GM21576 (cell line): ENCODE measurements at regions not wholly inside any gene's neighbourhood (a gene's known extent, or its start where the extent isn't known, plus 50 kb on each side); places are given as distances from the start of the nearest gene placed in this dataset.
"Not testable (repeated sequence)": the region's sequence is repeated elsewhere in the genome, so short reads cannot be mapped to it uniquely, and the experiment has no call there.

Source experiments
- ATAC-seq: cut with Tn5 transposase; IDR thresholded peaks from one replicate; pipeline ENCODE4 v1.9.1; 2021; ENCODE audit warnings: mild to moderate bottlenecking, moderate library complexity; ENCODE audit not compliant: unreplicated experiment

GRCh38 chr4:18630218-18631110 lies 608.9 kb upstream of the LCORL start:
- ATAC-seq = no peak

GRCh38 chr4:18627447-18628005 lies 606.0 kb upstream of the LCORL start:
- no peak for ATAC-seq

GRCh38 chr4:18626996-18627395 lies 605.4 kb upstream of the LCORL start:
- ATAC-seq = no peak

GRCh38 chr4:18626366-18626765 lies 604.8 kb upstream of the LCORL start:
- ATAC-seq = no peak

- ATAC-seq = no peak
Observed at GRCh38 chr4:18621186-18621585, 599.6 kb upstream of the LCORL start.

GRCh38 chr4:18616720-18617119 lies 595.2 kb upstream of the LCORL start:
- no peak for ATAC-seq

GRCh38 chr4:18611026-18611425 lies 589.5 kb upstream of the LCORL start:
- no peak for ATAC-seq

- ATAC-seq = no peak
Observed at GRCh38 chr4:18608908-18609533, 587.5 kb upstream of the LCORL start.

GRCh38 chr4:18602610-18603009 lies 581.1 kb upstream of the LCORL start:
- not testable (repeated sequence) for ATAC-seq

- peak; percentile 89 for ATAC-seq
Observed at GRCh38 chr4:18593297-18594002, 571.9 kb upstream of the LCORL start.

- ATAC-seq = no peak
Observed at GRCh38 chr4:18582841-18583240, 561.3 kb upstream of the LCORL start.

- ATAC-seq = peak; percentile 68
Observed at GRCh38 chr4:18578307-18578706, 556.8 kb upstream of the LCORL start.

- ATAC-seq = no peak
Observed at GRCh38 chr4:18572481-18572880, 550.9 kb upstream of the LCORL start.

GRCh38 chr4:18571301-18571761 lies 549.8 kb upstream of the LCORL start:
- ATAC-seq = no peak

- no peak for ATAC-seq
Observed at GRCh38 chr4:18570370-18570769, 548.8 kb upstream of the LCORL start.

GRCh38 chr4:18568600-18568999 lies 547.0 kb upstream of the LCORL start:
- no peak for ATAC-seq

- ATAC-seq = no peak
Observed at GRCh38 chr4:18566970-18567799, 545.6 kb upstream of the LCORL start.

GRCh38 chr4:18559492-18559891 lies 537.9 kb upstream of the LCORL start:
- no peak for ATAC-seq

- no peak for ATAC-seq
Observed at GRCh38 chr4:18556402-18556801, 534.8 kb upstream of the LCORL start.

GRCh38 chr4:18540349-18540748 lies 518.8 kb upstream of the LCORL start:
- ATAC-seq = no peak
